B cell (primary cell): ENCODE measurements at regions not wholly inside any gene's neighbourhood (a gene's known extent, or its start where the extent isn't known, plus 50 kb on each side); places are given as distances from the start of the nearest gene placed in this dataset.
"Not testable (repeated sequence)": the region's sequence is repeated elsewhere in the genome, so short reads cannot be mapped to it uniquely, and the experiment has no call there.

ENCODE experiments used
- ATAC-seq: fragments of 200-7000 bp; cut with Tn5 transposase; one replicate; pipeline ENCODE4 v1.10.0; 2021; ENCODE audit warnings: low read depth, mild to moderate bottlenecking, moderate number of reproducible peaks, moderate library complexity
- CTCF ChIA-PET: fragments of 350-600 bp; sonication (Branson Sonifier 250); formaldehyde crosslinking; loops from one replicate; lab custom pipeline; 2021; ENCODE audit warnings: antibody characterized with exemption, inconsistent platforms; lab: Charles Lee
- POLR2A ChIA-PET: fragments of 350-600 bp; sonication (Branson Sonifier 250); formaldehyde crosslinking; loops from one replicate; lab custom pipeline; 2021; ENCODE audit warnings: antibody characterized with exemption; lab: Charles Lee
- DNase-seq: peaks from one replicate; pipeline ENCODE4 v3.0.0; 2013
- H2AFZ ChIP-seq: 2 replicates; pipeline ENCODE4 v1.6.1; 2012; ENCODE audit warnings: mild to moderate bottlenecking, low read depth, low read length; ENCODE audit not compliant: insufficient read depth, poor library complexity, severe bottlenecking
- H3K27ac ChIP-seq, 2 donors: 1 replicate in 1 of 2; 2 replicates in 1 of 2; pipeline ENCODE4 v1.5.1; 2012 to 2013; ENCODE audit warnings: low read length in 2 of 2, mild to moderate bottlenecking in 2 of 2, moderate library complexity in 1 of 2
- H3K27me3 ChIP-seq, 4 experiments: fragments of 200-600 bp in 1 of 4; sonication (generic) in 1 of 4; replicated peaks in 1 of 4; 1 replicate in 2 of 4; 2 replicates in 2 of 4; pipeline versions ENCODE4 v1.6.1 to v1.7.0; 2013 to 2016; ENCODE audit warnings: low read length in 3 of 4, mild to moderate bottlenecking in 2 of 4, mixed read lengths in 1 of 4, moderate library complexity in 1 of 4; ENCODE audit not compliant: insufficient read depth in 4 of 4, control insufficient read depth in 3 of 4; ENCODE audit errors: control extremely low read depth in 1 of 4
- H3K36me3 ChIP-seq, 2 experiments: replicated peaks in 1 of 2; 1 replicate in 1 of 2; 2 replicates in 1 of 2; pipeline versions ENCODE4 v1.6.1 to v1.7.1; 2013; ENCODE audit warnings: low read length in 1 of 2; ENCODE audit not compliant: insufficient read depth in 2 of 2, control insufficient read depth in 1 of 2; ENCODE audit errors: control extremely low read depth in 1 of 2, extremely low read depth in 1 of 2
- H3K4me1 ChIP-seq, 2 donors: fragments of 200-600 bp in 1 of 2; sonication (generic) in 1 of 2; 1 replicate in 1 of 2; 2 replicates in 1 of 2; pipeline versions ENCODE4 v1.5.1 to v1.6.1; 2013 to 2017; ENCODE audit warnings: low read length in 2 of 2; ENCODE audit not compliant: control insufficient read depth in 2 of 2, insufficient read depth in 2 of 2
- H3K4me2 ChIP-seq: replicated peaks from 2 replicates; pipeline ENCODE3; 2012; ENCODE audit warnings: mild to moderate bottlenecking, low read depth, low read length; ENCODE audit not compliant: poor library complexity, severe bottlenecking
- H3K4me3 ChIP-seq, 5 experiments: fragments of 200-600 bp in 1 of 5; sonication (generic) in 1 of 5; 1 replicate in 3 of 5; 2 replicates in 2 of 5; pipeline versions ENCODE4 v1.5.1 to v1.7.0; 2011 to 2016; ENCODE audit warnings: low read length in 4 of 5, mild to moderate bottlenecking in 4 of 5, low read depth in 2 of 5, control low read depth in 1 of 5, moderate library complexity in 1 of 5; ENCODE audit not compliant: insufficient read depth in 1 of 5; ENCODE audit errors: control extremely low read depth in 1 of 5, extremely low read depth in 1 of 5
- H3K79me2 ChIP-seq: fragments of 200-600 bp; sonication (generic); one replicate; pipeline ENCODE4 v1.6.0; 2016; ENCODE audit warnings: low read length; ENCODE audit not compliant: control insufficient read depth, insufficient read depth
- H3K9ac ChIP-seq: fragments of 200-600 bp; sonication (generic); 2 replicates; pipeline ENCODE4 v1.6.1; 2017; ENCODE audit warnings: mild to moderate bottlenecking, low read length, moderate library complexity
- H3K9me3 ChIP-seq, 3 donors: one replicate each; pipeline versions ENCODE4 v1.6.1 to v1.7.1; 2013; ENCODE audit warnings: low read length in 2 of 3; ENCODE audit not compliant: control insufficient read depth in 2 of 3, insufficient read depth in 1 of 3; ENCODE audit errors: control extremely low read depth in 1 of 3
- H4K20me1 ChIP-seq: 2 replicates; pipeline ENCODE4 v1.6.0; 2012; ENCODE audit warnings: mild to moderate bottlenecking, low read length; ENCODE audit not compliant: insufficient read depth, control insufficient read depth, poor library complexity, severe bottlenecking
- H3K27ac Mint-ChIP-seq: one replicate; pipeline ENCODE4 v1.8.0; 2021; ENCODE audit warnings: mixed read lengths
- H3K27me3 Mint-ChIP-seq: one replicate; pipeline ENCODE4 v1.8.0; 2021; ENCODE audit warnings: mixed read lengths
- H3K4me1 Mint-ChIP-seq: one replicate; pipeline ENCODE4 v1.8.0; 2021; ENCODE audit warnings: mixed read lengths
- H3K4me3 Mint-ChIP-seq: one replicate; pipeline ENCODE4 v1.8.0; 2021; ENCODE audit warnings: mixed read lengths
- H3K9me3 Mint-ChIP-seq: one replicate; pipeline ENCODE4 v1.8.0; 2022; ENCODE audit warnings: mixed read lengths; ENCODE audit not compliant: insufficient read depth
- EZH2 ChIP-seq: IDR thresholded peaks from 2 replicates; pipeline ENCODE4 v1.6.1; 2012; ENCODE audit warnings: borderline replicate concordance, low read depth, mild to moderate bottlenecking, moderate library complexity, low read length; ENCODE audit not compliant: insufficient read depth, poor library complexity, severe bottlenecking
- whole genome bisulfite sequencing: methylation state at CpG from one replicate; pipeline ENCODE4 v1.1.5; 2013; ENCODE audit warnings: missing lambda C conversion rate; ENCODE audit not compliant: insufficient coverage; 5-methylcytosine and 5-hydroxymethylcytosine counted together
- intact Hi-C: fragments of 100-400 bp; cut with micrococcal nuclease; formaldehyde crosslinking; loops from one replicate; pipeline ENCODE4 v1.10.0; 2022
- TF ChIP-seq, protein P1 (sequence below): fragments of 200-600 bp; IDR thresholded peaks from one replicate; pipeline ENCODE4 v1.8.0; 2022; ENCODE audit warnings: antibody characterized with exemption, mild to moderate bottlenecking

GRCh38 chr2:8249769-8250168, 432.1 kb upstream of the ID2 start:
- H3K4me3 Mint-ChIP-seq = no peak overlapping the region
- CTCF ChIA-PET = no interaction called here

GRCh38 chr2:8250290-8250689, 431.6 kb upstream of the ID2 start:
- no CpG with 5 or more reads among the region's 2 CpGs for WGBS
- H3K4me3 ChIP-seq, H2AFZ ChIP-seq, H3K4me1 ChIP-seq, DNase-seq, H3K4me3 Mint-ChIP-seq, ATAC-seq, H3K79me2 ChIP-seq, H3K27ac Mint-ChIP-seq, intact Hi-C loops, POLR2A ChIA-PET, CTCF ChIA-PET, H4K20me1 ChIP-seq, H3K4me2 ChIP-seq, H3K36me3 ChIP-seq, H3K27me3 ChIP-seq, H3K27ac ChIP-seq, H3K9ac ChIP-seq, H3K4me1 Mint-ChIP-seq, H3K9me3 Mint-ChIP-seq: not testable (repeated sequence)
- peaks cover 2 to 28% (median 17%) of the 10 kb centered on the region in 3 donors for H3K9me3 ChIP-seq
- H3K27me3 Mint-ChIP-seq = peaks cover 44% of the 10 kb centered on the region

More at GRCh38 chr2:8249769-8250168, 432.1 kb upstream of the ID2 start:
- H3K4me2 ChIP-seq = no peak overlapping the region
- Mint-ChIP-seq H3K27me3 (peaks cover 42% of the 10 kb centered on the region), H3K4me1 (peaks cover 1% of the 10 kb centered on the region), H3K27ac (no peak overlapping the region), H3K9me3 (peaks cover 5% of the 10 kb centered on the region)
- H3K4me3 ChIP-seq = no peak overlapping the region
- no peak for TF ChIP-seq EZH2
- TF ChIP-seq, protein P1, sequence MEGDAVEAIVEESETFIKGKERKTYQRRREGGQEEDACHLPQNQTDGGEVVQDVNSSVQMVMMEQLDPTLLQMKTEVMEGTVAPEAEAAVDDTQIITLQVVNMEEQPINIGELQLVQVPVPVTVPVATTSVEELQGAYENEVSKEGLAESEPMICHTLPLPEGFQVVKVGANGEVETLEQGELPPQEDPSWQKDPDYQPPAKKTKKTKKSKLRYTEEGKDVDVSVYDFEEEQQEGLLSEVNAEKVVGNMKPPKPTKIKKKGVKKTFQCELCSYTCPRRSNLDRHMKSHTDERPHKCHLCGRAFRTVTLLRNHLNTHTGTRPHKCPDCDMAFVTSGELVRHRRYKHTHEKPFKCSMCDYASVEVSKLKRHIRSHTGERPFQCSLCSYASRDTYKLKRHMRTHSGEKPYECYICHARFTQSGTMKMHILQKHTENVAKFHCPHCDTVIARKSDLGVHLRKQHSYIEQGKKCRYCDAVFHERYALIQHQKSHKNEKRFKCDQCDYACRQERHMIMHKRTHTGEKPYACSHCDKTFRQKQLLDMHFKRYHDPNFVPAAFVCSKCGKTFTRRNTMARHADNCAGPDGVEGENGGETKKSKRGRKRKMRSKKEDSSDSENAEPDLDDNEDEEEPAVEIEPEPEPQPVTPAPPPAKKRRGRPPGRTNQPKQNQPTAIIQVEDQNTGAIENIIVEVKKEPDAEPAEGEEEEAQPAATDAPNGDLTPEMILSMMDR = no peak
- H3K27me3 ChIP-seq = peaks cover 0 to 7% (median 3%) of the 10 kb centered on the region in 4 experiments
- no CpG with 5 or more reads among the region's 2 CpGs for WGBS
- peaks cover 2 to 30% (median 19%) of the 10 kb centered on the region in 3 donors for H3K9me3 ChIP-seq
- no peaks in the 10 kb centered on the region for H3K36me3 ChIP-seq
- H3K79me2 ChIP-seq = no peaks in the 10 kb centered on the region
- no peaks in the 10 kb centered on the region for H4K20me1 ChIP-seq
- H3K27ac ChIP-seq = no peak overlapping the region
- no peaks in the 10 kb centered on the region for H3K4me1 ChIP-seq
- no peak overlapping the region for H3K9ac ChIP-seq
- no peak for DNase-seq
- H2AFZ ChIP-seq = no peak overlapping the region
- POLR2A ChIA-PET = no interaction called here
- no peak for ATAC-seq
- intact Hi-C loops = no loop called here
